ENCODE measurements at regions not wholly inside any gene's neighbourhood (a gene's known extent, or its start where the extent isn't known, plus 50 kb on each side); places are given as distances from the start of the nearest gene placed in this dataset.

DNA sequence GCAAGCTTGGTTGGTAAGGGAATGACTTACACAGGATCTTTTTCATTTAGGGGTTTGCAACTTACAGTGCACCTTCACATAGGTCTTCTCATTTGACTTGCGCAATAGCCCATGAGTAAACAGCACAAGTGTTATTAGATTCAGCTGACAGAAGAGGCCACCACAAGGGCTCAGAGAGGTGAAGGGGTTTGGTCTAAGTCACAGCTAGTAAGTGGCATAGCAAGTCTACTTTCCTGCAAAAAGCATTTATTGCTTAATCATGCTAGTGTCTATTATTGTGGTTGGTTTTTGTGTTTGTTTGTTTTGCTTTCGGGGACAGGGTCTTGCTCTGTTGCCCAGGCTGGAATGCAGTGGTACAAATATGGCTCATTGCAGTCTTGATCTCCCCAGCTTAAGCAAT lies 83.3 kb downstream of the SPRY1 start:
- H3K27ac ChIP-seq = no peak overlapping the region
- no peak for TF ChIP-seq CTCF (IDR thresholded peaks at IDR 0.05)

GRCh38 chr4:123480706-123481418 lies 84.3 kb downstream of the SPRY1 start:
- TF ChIP-seq ZFX (IDR thresholded peaks at IDR 0.05; ENCODE audit: borderline replicate concordance) (no peak), CTCF (IDR thresholded peaks at IDR 0.05) (no peak)
- H3K27ac ChIP-seq = no peak overlapping the region

DNA sequence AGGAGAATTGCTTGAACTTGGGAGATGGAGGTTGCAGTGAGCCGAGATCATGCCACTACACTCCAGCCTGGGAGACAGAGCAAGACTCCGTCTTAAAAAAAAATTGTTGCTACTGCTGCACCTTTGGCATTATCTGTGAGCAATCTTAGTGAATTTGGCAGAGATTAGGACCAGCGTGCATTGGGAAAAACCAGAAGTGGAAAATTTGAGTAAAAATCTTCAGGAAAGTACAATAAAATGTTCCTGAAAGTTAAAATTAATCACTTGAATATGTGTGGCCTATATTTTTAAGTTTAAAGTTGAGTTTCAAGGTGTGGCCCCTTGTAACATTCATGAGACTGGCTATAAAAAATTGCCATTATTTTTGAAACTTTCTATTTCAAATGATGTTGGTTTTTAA lies 85.1 kb downstream of the SPRY1 start:
- no peak for TF ChIP-seq CTCF (IDR thresholded peaks at IDR 0.05)
- TF ChIP-seq ZFX (IDR thresholded peaks at IDR 0.05; ENCODE audit: borderline replicate concordance) = no peak

DNA sequence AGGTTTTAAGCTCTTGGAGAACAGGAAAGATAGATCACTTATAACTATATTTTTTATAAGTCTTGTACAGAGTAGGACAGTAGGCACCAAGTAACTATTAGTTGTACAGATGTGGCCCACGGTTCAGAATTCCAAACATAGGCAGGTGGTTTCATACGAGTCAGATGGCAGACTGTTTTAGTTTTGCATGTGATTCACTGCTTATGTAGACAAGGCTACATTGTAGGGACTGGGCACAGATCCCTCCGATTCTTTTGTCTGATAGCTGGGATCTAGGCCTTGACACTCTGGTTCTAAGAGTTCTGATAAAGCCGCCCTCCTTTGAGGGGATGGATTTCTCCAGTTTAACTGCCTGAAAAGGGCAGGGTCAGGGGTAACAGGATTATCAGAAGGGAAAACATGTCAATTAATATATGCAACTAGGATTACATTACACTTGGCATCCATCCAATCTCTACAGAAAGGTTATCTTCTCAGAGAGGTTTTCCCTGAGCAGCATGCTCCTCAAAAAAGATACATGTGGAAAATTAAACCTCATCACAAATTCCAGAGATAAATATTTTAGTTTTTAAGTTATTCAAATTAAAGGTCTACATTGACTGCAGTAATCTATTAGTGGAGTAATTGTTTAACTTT lies 87.8 kb downstream of the SPRY1 start:
- H3K27ac ChIP-seq = no peak overlapping the region
- no peak for TF ChIP-seq CTCF (IDR thresholded peaks at IDR 0.05)
- TF ChIP-seq ZFX (IDR thresholded peaks at IDR 0.05; ENCODE audit: borderline replicate concordance) = no peak

More for the DNA sequence above, 85.1 kb downstream of the SPRY1 start:
- H3K27ac ChIP-seq = no peak overlapping the region

DNA sequence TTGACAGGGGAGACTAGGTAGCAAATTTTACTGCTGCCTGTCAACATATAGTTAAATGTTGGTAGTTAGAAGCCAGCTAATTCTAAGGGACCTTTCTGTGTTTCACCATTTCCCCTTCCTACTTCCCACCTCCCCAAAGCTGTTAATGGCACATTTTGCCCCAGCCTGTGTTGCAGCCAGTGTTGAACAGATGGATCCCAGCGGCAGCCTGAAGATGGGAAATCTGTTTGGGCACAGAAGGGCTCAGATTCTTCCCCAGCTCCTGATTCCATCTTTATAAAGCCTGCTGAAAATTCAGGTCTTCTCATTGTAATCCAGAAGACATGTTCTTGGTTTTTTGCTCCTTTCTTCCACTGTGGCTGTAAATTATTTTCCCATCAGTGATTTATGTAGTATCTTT lies 89.0 kb downstream of the SPRY1 start:
- TF ChIP-seq ZFX (IDR thresholded peaks at IDR 0.05; ENCODE audit: borderline replicate concordance) (no peak), CTCF (IDR thresholded peaks at IDR 0.05) (no peak)
- no peak overlapping the region for H3K27ac ChIP-seq

GRCh38 chr4:123488916-123489315 lies 92.3 kb downstream of the SPRY1 start:
- TF ChIP-seq ZFX (IDR thresholded peaks at IDR 0.05; ENCODE audit: borderline replicate concordance) = no peak
- no peak for TF ChIP-seq CTCF (IDR thresholded peaks at IDR 0.05)
- H3K27ac ChIP-seq = no peak overlapping the region

DNA sequence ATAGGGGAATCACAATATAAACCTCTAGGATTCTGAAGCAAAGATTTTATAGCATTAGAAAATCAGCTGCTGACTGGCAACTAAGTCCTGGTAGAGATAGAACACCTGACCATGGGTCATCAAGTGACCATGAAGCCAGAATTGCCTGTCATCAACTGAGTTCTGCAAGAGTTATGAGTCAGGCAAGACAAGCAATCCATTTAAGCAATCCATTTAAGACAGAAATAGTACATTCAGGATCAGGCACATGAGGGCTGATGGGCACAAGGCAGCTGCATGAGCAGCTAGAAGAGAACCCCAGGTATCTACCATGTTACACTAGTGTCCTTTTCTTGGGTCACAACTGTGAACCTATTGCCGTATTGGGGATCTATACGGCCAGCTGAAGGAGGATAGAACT lies 98.9 kb downstream of the SPRY1 start:
- no peak overlapping the region for H3K27ac ChIP-seq
- TF ChIP-seq ZFX (IDR thresholded peaks at IDR 0.05; ENCODE audit: borderline replicate concordance) (no peak), CTCF (IDR thresholded peaks at IDR 0.05) (no peak)

Data from 22Rv1 (cell line).